K562 (cell line): ENCODE measurements at regions not wholly inside any gene's neighbourhood (a gene's known extent, or its start where the extent isn't known, plus 50 kb on each side); places are given as distances from the start of the nearest gene placed in this dataset.

ENCODE experiments used
- EP300 ChIP-seq: IDR thresholded peaks from 2 replicates; pipeline ENCODE4 v1.6.1; 2012; ENCODE audit warnings: low read length, improper control_type of control experiment
- EZH2 ChIP-seq: IDR thresholded peaks from 2 replicates; pipeline ENCODE4 v1.6.1; 2012; ENCODE audit warnings: low read depth, mild to moderate bottlenecking, inconsistent platforms, low read length, borderline replicate concordance
- PCBP2 ChIP-seq: fragments of 200-400 bp; formaldehyde crosslinking; IDR thresholded peaks from 2 replicates; pipeline ENCODE4 v1.6.1; 2018; ENCODE audit warnings: low read length, low read depth, mild to moderate bottlenecking, moderate library complexity; ENCODE audit not compliant: poor library complexity, severe bottlenecking
- REST ChIP-seq, 2 experiments: fragments of 450-650 bp; formaldehyde crosslinking in 1 of 2; IDR thresholded peaks; 2 replicates each; pipeline versions ENCODE4 v1.4.0 to v1.6.1; 2014 to 2020; ENCODE audit warnings: mild to moderate bottlenecking in 2 of 2, borderline replicate concordance in 1 of 2, low read depth in 1 of 2
- SETDB1 ChIP-seq: IDR thresholded peaks from one replicate; pipeline ENCODE4 v1.6.1; 2012; ENCODE audit warnings: low read length, control low read depth, inconsistent platforms
- ZNF12 ChIP-seq: sonication (generic); formaldehyde crosslinking; IDR thresholded peaks from 2 replicates; pipeline ENCODE4 v1.4.0; 2020; ENCODE audit warnings: mild to moderate bottlenecking, missing genetic modification reagents
- TF ChIP-seq, protein P1 (sequence below): IDR thresholded peaks from 2 replicates; pipeline ENCODE4 v1.6.1; 2014; ENCODE audit warnings: antibody characterized with exemption
- TF ChIP-seq, protein P2 (sequence below), 2 experiments: fragments of 450-650 bp in 1 of 2; sonication (generic) in 1 of 2; formaldehyde crosslinking in 1 of 2; IDR thresholded peaks in 1 of 2; conservative IDR thresholded peaks in 1 of 2; 2 replicates each; pipeline versions ENCODE4 v1.6.1 to v1.8.1; 2016 to 2023; ENCODE audit warnings: mild to moderate bottlenecking in 2 of 2, moderate library complexity in 2 of 2, inconsistent platforms in 1 of 2, missing genetic modification reagents in 1 of 2
- TF ChIP-seq, protein P3 (sequence below), 2 experiments: fragments of 150-350 bp in 1 of 2; IDR thresholded peaks; 2 replicates each; pipeline ENCODE4 v1.6.1; 2012 to 2016; ENCODE audit warnings: low read depth in 2 of 2, low read length in 2 of 2, mild to moderate bottlenecking in 1 of 2, moderate library complexity in 1 of 2
- TF ChIP-seq, protein P4 (sequence below): fragments of 250-450 bp; sonication (Bioruptor Pico); IDR thresholded peaks from 2 replicates; pipeline ENCODE4 v1.8.0; 2022; ENCODE audit warnings: moderate library complexity, mild to moderate bottlenecking, inconsistent platforms
- TF ChIP-seq, protein P5 (sequence below), 3 experiments: IDR thresholded peaks in 2 of 3; conservative IDR thresholded peaks in 1 of 3; 2 replicates each; pipeline ENCODE4 v1.5.1; 2011 to 2012; ENCODE audit warnings: low read length in 3 of 3, mild to moderate bottlenecking in 3 of 3, control low read depth in 2 of 3, improper control_type of control experiment in 1 of 3, inconsistent platforms in 1 of 3, low read depth in 1 of 3, mixed read lengths in 1 of 3, moderate library complexity in 1 of 3; ENCODE audit not compliant: insufficient read depth in 2 of 3

- TF ChIP-seq, protein P1, sequence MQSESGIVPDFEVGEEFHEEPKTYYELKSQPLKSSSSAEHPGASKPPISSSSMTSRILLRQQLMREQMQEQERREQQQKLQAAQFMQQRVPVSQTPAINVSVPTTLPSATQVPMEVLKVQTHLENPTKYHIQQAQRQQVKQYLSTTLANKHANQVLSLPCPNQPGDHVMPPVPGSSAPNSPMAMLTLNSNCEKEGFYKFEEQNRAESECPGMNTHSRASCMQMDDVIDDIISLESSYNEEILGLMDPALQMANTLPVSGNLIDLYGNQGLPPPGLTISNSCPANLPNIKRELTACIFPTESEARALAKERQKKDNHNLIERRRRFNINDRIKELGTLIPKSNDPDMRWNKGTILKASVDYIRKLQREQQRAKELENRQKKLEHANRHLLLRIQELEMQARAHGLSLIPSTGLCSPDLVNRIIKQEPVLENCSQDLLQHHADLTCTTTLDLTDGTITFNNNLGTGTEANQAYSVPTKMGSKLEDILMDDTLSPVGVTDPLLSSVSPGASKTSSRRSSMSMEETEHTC, result no peak
- TF ChIP-seq, protein P2, sequence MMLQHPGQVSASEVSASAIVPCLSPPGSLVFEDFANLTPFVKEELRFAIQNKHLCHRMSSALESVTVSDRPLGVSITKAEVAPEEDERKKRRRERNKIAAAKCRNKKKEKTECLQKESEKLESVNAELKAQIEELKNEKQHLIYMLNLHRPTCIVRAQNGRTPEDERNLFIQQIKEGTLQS (IDR thresholded peaks at IDR 0.05), result no peak
- TF ChIP-seq, protein P2 (CRISPR knock-in tag; conservative IDR thresholded peaks at IDR 0.05), result no peak
- TF ChIP-seq EZH2 (no peak), ZNF12 (CRISPR knock-in tag) (no peak), EP300 (no peak), REST (IDR thresholded peaks at IDR 0.05; ENCODE audit: borderline replicate concordance) (no peak), REST (CRISPR knock-in tag; IDR thresholded peaks at IDR 0.05; ENCODE audit: low read depth) (no peak), PCBP2 (no peak), SETDB1 (no peak)
- TF ChIP-seq, protein P3, sequence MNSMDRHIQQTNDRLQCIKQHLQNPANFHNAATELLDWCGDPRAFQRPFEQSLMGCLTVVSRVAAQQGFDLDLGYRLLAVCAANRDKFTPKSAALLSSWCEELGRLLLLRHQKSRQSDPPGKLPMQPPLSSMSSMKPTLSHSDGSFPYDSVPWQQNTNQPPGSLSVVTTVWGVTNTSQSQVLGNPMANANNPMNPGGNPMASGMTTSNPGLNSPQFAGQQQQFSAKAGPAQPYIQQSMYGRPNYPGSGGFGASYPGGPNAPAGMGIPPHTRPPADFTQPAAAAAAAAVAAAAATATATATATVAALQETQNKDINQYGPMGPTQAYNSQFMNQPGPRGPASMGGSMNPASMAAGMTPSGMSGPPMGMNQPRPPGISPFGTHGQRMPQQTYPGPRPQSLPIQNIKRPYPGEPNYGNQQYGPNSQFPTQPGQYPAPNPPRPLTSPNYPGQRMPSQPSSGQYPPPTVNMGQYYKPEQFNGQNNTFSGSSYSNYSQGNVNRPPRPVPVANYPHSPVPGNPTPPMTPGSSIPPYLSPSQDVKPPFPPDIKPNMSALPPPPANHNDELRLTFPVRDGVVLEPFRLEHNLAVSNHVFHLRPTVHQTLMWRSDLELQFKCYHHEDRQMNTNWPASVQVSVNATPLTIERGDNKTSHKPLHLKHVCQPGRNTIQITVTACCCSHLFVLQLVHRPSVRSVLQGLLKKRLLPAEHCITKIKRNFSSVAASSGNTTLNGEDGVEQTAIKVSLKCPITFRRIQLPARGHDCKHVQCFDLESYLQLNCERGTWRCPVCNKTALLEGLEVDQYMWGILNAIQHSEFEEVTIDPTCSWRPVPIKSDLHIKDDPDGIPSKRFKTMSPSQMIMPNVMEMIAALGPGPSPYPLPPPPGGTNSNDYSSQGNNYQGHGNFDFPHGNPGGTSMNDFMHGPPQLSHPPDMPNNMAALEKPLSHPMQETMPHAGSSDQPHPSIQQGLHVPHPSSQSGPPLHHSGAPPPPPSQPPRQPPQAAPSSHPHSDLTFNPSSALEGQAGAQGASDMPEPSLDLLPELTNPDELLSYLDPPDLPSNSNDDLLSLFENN (IDR thresholded peaks at IDR 0.05; ENCODE audit: low read depth in 2 of 2, low read length in 2 of 2), result no peak
- TF ChIP-seq, protein P4, sequence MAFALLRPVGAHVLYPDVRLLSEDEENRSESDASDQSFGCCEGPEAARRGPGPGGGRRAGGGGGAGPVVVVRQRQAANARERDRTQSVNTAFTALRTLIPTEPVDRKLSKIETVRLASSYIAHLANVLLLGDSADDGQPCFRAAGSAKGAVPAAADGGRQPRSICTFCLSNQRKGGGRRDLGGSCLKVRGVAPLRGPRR (CRISPR knock-in tag), result no peak
- TF ChIP-seq, protein P5, sequence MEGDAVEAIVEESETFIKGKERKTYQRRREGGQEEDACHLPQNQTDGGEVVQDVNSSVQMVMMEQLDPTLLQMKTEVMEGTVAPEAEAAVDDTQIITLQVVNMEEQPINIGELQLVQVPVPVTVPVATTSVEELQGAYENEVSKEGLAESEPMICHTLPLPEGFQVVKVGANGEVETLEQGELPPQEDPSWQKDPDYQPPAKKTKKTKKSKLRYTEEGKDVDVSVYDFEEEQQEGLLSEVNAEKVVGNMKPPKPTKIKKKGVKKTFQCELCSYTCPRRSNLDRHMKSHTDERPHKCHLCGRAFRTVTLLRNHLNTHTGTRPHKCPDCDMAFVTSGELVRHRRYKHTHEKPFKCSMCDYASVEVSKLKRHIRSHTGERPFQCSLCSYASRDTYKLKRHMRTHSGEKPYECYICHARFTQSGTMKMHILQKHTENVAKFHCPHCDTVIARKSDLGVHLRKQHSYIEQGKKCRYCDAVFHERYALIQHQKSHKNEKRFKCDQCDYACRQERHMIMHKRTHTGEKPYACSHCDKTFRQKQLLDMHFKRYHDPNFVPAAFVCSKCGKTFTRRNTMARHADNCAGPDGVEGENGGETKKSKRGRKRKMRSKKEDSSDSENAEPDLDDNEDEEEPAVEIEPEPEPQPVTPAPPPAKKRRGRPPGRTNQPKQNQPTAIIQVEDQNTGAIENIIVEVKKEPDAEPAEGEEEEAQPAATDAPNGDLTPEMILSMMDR (IDR thresholded peaks at IDR 0.05 in 2 of 3, conservative IDR thresholded peaks at IDR 0.05 in 1 of 3; ENCODE audit: insufficient read depth in 2 of 3, low read depth in 1 of 3, low read length in 3 of 3), result no peak
Observed at GRCh38 chr11:81002374-81002773, 1561.5 kb upstream of the TENM4 start.
